Stimulated activated memory B cell treated with anti-CD40 and anti-IgM and Interleukin-4, amounts not matched to agents 10 μg/mL and 1 μg/mL and 100 μg/mL, for 72 hours (primary cell): ENCODE measurements at regions not wholly inside any gene's neighbourhood (a gene's known extent, or its start where the extent isn't known, plus 50 kb on each side); places are given as distances from the start of the nearest gene placed in this dataset.

Experiments
- ATAC-seq: fragments of 150-1000 bp; cut with Tn5 transposase; 2 replicates; pipeline ENCODE4 v1.10.0; 2021
- H3K27ac Mint-ChIP-seq: one replicate; pipeline ENCODE4 v1.8.0; 2022; ENCODE audit warnings: mild to moderate bottlenecking, mixed read lengths
- H3K27me3 Mint-ChIP-seq: one replicate; pipeline ENCODE4 v1.8.0; 2022; ENCODE audit warnings: mixed read lengths
- H3K36me3 Mint-ChIP-seq: one replicate; pipeline ENCODE4 v1.8.0; 2022; ENCODE audit warnings: mixed read lengths
- H3K4me1 Mint-ChIP-seq: one replicate; pipeline ENCODE4 v1.8.0; 2022; ENCODE audit warnings: mixed read lengths
- H3K4me3 Mint-ChIP-seq: one replicate; pipeline ENCODE4 v1.8.0; 2022; ENCODE audit warnings: mild to moderate bottlenecking, moderate library complexity, mixed read lengths
- H3K9me3 Mint-ChIP-seq: one replicate; pipeline ENCODE4 v1.8.0; 2022; ENCODE audit warnings: mixed read lengths

GRCh38 chr5:31078956-31079355 lies 114.5 kb upstream of the CDH6 start:
- Mint-ChIP-seq H3K27ac (no peak overlapping the region), H3K27me3 (no peaks in the 10 kb centered on the region), H3K36me3 (no peaks in the 10 kb centered on the region), H3K9me3 (peaks cover 7% of the 10 kb centered on the region), H3K4me3 (no peak overlapping the region), H3K4me1 (no peaks in the 10 kb centered on the region)
- no peak for ATAC-seq

GRCh38 chr5:31075981-31076380 lies 117.5 kb upstream of the CDH6 start:
- H3K27ac Mint-ChIP-seq: no peak overlapping the region
- H3K4me3 Mint-ChIP-seq: no peak overlapping the region
- ATAC-seq: no peak
- no peaks in the 10 kb centered on the region for H3K4me1 Mint-ChIP-seq
- no peaks in the 10 kb centered on the region for H3K36me3 Mint-ChIP-seq
- peaks cover 7% of the 10 kb centered on the region for H3K9me3 Mint-ChIP-seq
- H3K27me3 Mint-ChIP-seq: no peaks in the 10 kb centered on the region

- no peak for ATAC-seq
- Mint-ChIP-seq H3K36me3 (no peaks in the 10 kb centered on the region), H3K9me3 (peaks cover 7% of the 10 kb centered on the region), H3K27me3 (no peaks in the 10 kb centered on the region), H3K27ac (no peak overlapping the region), H3K4me1 (no peaks in the 10 kb centered on the region), H3K4me3 (no peak overlapping the region)
These were observed 125.2 kb upstream of the CDH6 start for GRCh38 chr5:31068287-31068686.

- Mint-ChIP-seq H3K4me1 (no peaks in the 10 kb centered on the region), H3K27ac (no peak overlapping the region), H3K9me3 (peaks cover 7% of the 10 kb centered on the region), H3K36me3 (no peaks in the 10 kb centered on the region), H3K27me3 (no peaks in the 10 kb centered on the region), H3K4me3 (no peak overlapping the region)
- ATAC-seq: no peak
These were observed 126.7 kb upstream of the CDH6 start for GRCh38 chr5:31066655-31067328.

GRCh38 chr5:31064215-31064614 lies 129.3 kb upstream of the CDH6 start:
- H3K36me3 Mint-ChIP-seq: no peaks in the 10 kb centered on the region
- ATAC-seq: no peak
- H3K27me3 Mint-ChIP-seq: no peaks in the 10 kb centered on the region
- H3K9me3 Mint-ChIP-seq: peaks cover 7% of the 10 kb centered on the region
- H3K4me3 Mint-ChIP-seq: no peak overlapping the region
- H3K27ac Mint-ChIP-seq: no peak overlapping the region
- H3K4me1 Mint-ChIP-seq: no peaks in the 10 kb centered on the region

- Mint-ChIP-seq H3K27ac (no peak overlapping the region), H3K9me3 (no peaks in the 10 kb centered on the region), H3K27me3 (no peaks in the 10 kb centered on the region), H3K4me3 (no peak overlapping the region), H3K4me1 (no peaks in the 10 kb centered on the region), H3K36me3 (no peaks in the 10 kb centered on the region)
- ATAC-seq: no peak
These were observed 130.4 kb upstream of the CDH6 start for GRCh38 chr5:31062902-31063580.

- H3K36me3 Mint-ChIP-seq: no peaks in the 10 kb centered on the region
- no peak overlapping the region for H3K27ac Mint-ChIP-seq
- H3K9me3 Mint-ChIP-seq: no peaks in the 10 kb centered on the region
- no peaks in the 10 kb centered on the region for H3K4me1 Mint-ChIP-seq
- ATAC-seq: no peak
- no peak overlapping the region for H3K4me3 Mint-ChIP-seq
- no peaks in the 10 kb centered on the region for H3K27me3 Mint-ChIP-seq
These were observed 133.6 kb upstream of the CDH6 start for GRCh38 chr5:31059889-31060288.

GRCh38 chr5:31054453-31054852 lies 139.0 kb upstream of the CDH6 start:
- H3K9me3 Mint-ChIP-seq: no peaks in the 10 kb centered on the region
- H3K4me3 Mint-ChIP-seq: no peak overlapping the region
- H3K27me3 Mint-ChIP-seq: no peaks in the 10 kb centered on the region
- H3K27ac Mint-ChIP-seq: no peak overlapping the region
- no peaks in the 10 kb centered on the region for H3K4me1 Mint-ChIP-seq
- ATAC-seq: no peak
- H3K36me3 Mint-ChIP-seq: no peaks in the 10 kb centered on the region

GRCh38 chr5:31052937-31053658 lies 140.4 kb upstream of the CDH6 start:
- Mint-ChIP-seq H3K4me3 (no peak overlapping the region), H3K9me3 (no peaks in the 10 kb centered on the region), H3K27me3 (no peaks in the 10 kb centered on the region), H3K27ac (no peak overlapping the region), H3K4me1 (no peaks in the 10 kb centered on the region), H3K36me3 (no peaks in the 10 kb centered on the region)
- no peak for ATAC-seq

GRCh38 chr5:31051316-31051715 lies 142.2 kb upstream of the CDH6 start:
- Mint-ChIP-seq H3K27ac (no peak overlapping the region), H3K9me3 (no peaks in the 10 kb centered on the region), H3K4me1 (no peaks in the 10 kb centered on the region), H3K27me3 (no peaks in the 10 kb centered on the region), H3K4me3 (no peak overlapping the region), H3K36me3 (no peaks in the 10 kb centered on the region)
- no peak for ATAC-seq

GRCh38 chr5:31049936-31050704 lies 143.4 kb upstream of the CDH6 start:
- H3K9me3 Mint-ChIP-seq: no peaks in the 10 kb centered on the region
- H3K4me3 Mint-ChIP-seq: no peak overlapping the region
- H3K4me1 Mint-ChIP-seq: no peaks in the 10 kb centered on the region
- H3K27ac Mint-ChIP-seq: no peak overlapping the region
- ATAC-seq: no peak
- no peaks in the 10 kb centered on the region for H3K36me3 Mint-ChIP-seq
- H3K27me3 Mint-ChIP-seq: no peaks in the 10 kb centered on the region

- no peak overlapping the region for H3K27ac Mint-ChIP-seq
These were observed 144.0 kb upstream of the CDH6 start for GRCh38 chr5:31049461-31049860.

GRCh38 chr5:31048282-31049270 lies 144.9 kb upstream of the CDH6 start:
- Mint-ChIP-seq H3K4me1 (no peaks in the 10 kb centered on the region), H3K4me3 (no peak overlapping the region), H3K36me3 (no peaks in the 10 kb centered on the region), H3K9me3 (peaks cover 3% of the 10 kb centered on the region), H3K27me3 (no peaks in the 10 kb centered on the region), H3K27ac (no peak overlapping the region)
- ATAC-seq: no peak

More at GRCh38 chr5:31049461-31049860, 144.0 kb upstream of the CDH6 start:
- Mint-ChIP-seq H3K36me3 (no peaks in the 10 kb centered on the region), H3K9me3 (no peaks in the 10 kb centered on the region), H3K4me3 (no peak overlapping the region), H3K27me3 (no peaks in the 10 kb centered on the region), H3K4me1 (no peaks in the 10 kb centered on the region)
- ATAC-seq: no peak

- no peak for ATAC-seq
- H3K4me1 Mint-ChIP-seq: no peaks in the 10 kb centered on the region
- H3K27me3 Mint-ChIP-seq: no peaks in the 10 kb centered on the region
- no peak overlapping the region for H3K27ac Mint-ChIP-seq
- no peaks in the 10 kb centered on the region for H3K36me3 Mint-ChIP-seq
- H3K4me3 Mint-ChIP-seq: no peak overlapping the region
- H3K9me3 Mint-ChIP-seq: peaks cover 3% of the 10 kb centered on the region
These were observed 145.9 kb upstream of the CDH6 start for GRCh38 chr5:31047621-31048020.
